NCI-H1930 (cell line): ENCODE measurements at regions not wholly inside any gene's neighbourhood (a gene's known extent, or its start where the extent isn't known, plus 50 kb on each side); places are given as distances from the start of the nearest gene placed in this dataset.
"Not testable (repeated sequence)": the region's sequence is repeated elsewhere in the genome, so short reads cannot be mapped to it uniquely, and the experiment has no call there.

ENCODE experiments used
- DNase-seq, 2 experiments: peaks; one replicate each; lab custom pipeline; 2025; lab: John Stamatoyannopoulos, UW

DNA sequence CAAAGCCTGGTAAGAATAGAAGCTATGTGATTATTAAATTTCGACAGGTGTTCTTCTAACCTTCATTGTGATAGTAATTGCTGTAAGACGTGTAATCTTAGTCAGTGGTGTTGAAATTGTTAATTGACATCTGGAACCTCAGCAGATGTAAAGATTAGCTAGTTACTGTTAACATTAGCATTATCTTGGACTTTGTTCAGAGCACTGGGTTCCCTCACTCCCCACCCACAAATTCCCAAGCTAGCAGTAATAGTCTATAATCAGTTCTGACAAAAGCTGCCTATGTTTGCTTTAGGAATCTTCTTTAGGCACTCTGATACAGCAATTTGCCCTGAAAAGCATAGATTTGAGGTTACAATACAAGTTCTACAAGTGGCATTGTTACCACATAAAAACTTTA is 233.7 kb downstream of the EN1 start:
- no peak for DNase-seq

DNA sequence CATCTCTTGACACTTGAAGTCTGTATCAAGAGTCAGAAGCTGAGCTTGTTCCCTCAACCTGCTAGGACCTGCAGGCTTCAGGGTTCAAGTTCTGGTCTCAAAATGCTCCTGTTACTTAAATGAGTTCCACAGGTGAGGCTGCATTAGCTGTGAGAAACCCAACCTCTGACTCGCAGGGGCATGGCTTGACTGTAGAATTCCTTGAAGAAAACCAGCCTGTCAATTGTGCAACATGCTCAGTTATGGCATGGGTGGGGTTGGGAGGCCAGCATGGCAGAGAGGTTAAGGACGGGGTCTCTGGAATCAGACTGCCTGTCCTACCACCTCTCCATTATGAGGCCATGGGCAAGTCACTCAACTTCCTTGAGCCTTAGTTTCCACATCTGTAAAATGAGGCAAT is 235.8 kb downstream of the EN1 start:
- DNase-seq, result no peak

- no peak for DNase-seq
Observed at GRCh38 chr2:118609138-118609537, 238.3 kb downstream of the EN1 start.

DNA sequence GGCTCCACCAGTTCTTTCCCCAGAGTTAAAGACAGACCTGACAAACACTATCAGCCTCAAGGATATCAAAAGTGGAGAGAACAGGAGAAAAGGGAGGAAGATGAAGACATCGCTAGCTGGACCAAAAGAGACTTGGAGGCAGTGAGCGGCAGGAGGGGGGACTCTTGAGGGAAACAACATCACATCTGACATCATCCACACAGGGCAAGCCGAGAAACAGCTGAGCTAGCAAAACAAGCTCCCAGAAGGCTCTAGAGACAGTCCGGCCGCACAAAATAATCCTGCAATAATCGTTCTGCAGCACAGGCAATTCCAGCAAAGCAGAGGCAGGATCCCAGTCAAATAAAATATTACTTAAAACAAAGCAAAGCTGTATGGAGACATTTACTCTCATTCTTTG is 239.8 kb downstream of the EN1 start:
- DNase-seq, result no peak

GRCh38 chr2:118604811-118605210 is 242.6 kb downstream of the EN1 start:
- no peak for DNase-seq

DNA sequence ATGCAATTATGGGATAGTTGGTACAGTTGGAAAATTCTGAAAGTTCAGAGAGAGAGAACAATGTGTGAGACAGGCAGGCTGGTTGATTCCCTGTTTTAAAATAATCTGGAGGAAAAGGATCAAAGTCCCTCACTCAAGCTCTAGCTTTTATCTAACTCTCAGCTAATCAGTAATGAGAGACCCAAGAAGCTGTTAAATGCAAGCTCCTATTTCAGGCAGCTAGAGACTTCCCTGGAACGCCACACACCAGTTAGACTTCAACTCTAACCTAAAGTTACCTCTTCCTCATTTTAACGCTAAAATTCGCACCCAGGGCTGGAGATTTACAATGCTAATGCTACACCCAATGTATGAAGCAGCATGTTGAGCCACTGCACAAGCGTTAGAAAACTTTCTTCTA is 243.1 kb downstream of the EN1 start:
- no peak for DNase-seq

GRCh38 chr2:118599141-118599540 is 248.3 kb downstream of the EN1 start:
- DNase-seq, result no peak

- DNase-seq, result no peak
Observed at GRCh38 chr2:118596620-118597019, 250.8 kb downstream of the EN1 start.

GRCh38 chr2:118593257-118593656 is 254.2 kb downstream of the EN1 start:
- no peak for DNase-seq

DNA sequence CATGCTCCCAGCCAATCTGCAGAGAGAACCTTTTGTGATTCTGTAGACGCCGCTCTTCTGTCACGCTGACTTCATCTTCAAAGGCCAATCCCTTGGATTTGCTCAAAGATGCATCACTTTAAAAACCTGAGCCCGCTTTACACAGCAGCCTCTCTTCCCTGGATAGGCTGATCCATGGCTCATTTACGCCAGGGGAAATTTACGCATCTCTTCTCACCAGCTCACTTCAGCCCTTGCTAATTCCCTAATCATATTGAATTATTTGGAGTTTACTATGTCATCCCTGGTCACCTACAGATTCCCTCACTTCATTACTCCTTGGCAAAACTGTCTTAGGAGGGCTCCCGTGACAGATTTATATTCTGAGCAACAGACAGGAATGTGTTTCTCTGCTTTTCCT is 256.2 kb downstream of the EN1 start:
- no peak for DNase-seq

DNA sequence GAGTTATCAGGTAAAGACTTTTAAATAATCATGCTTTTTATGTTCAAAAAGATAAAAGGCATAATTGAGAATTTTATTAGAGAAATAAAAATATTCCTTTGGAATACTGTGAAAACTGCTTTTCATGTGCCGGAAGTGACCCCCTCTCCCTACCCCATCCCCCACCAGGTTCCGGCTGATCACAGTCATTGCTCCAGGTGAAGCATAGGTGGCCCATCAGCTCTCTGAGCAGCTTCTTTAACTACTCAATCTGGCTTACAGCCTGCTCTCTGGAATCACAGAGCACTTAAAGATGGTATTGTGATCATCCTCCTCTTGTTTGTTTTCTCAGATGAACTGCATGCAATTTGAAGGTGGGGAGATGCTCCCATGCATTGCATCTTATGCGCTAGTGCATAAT is 257.7 kb downstream of the EN1 start:
- DNase-seq, result no peak

GRCh38 chr2:118588850-118589249 is 258.6 kb downstream of the EN1 start:
- DNase-seq, result no peak

- no peak for DNase-seq
Observed at GRCh38 chr2:118586312-118586711, 261.1 kb downstream of the EN1 start.

DNA sequence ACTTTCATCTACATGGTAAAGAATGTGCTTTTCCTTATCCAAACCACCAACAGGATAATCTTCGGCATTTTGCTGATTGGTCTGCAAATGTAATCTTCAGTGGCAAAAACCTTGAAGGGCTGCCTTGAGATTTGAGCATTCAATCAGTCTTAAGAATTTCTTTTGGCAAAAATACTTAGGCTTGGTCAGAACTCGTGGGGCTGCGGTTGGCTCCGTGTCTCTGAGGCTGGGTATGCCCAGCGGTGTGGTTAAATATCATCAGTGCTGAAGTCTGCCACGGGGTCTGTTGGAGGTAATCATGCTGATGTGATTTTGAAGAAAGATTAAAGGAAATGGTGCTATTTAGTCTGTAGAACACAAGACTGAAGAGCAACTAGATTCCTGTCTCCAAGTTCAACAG is 262.6 kb downstream of the EN1 start:
- DNase-seq, result no peak

- no peak for DNase-seq
Observed at GRCh38 chr2:118584062-118584749, 263.2 kb downstream of the EN1 start.

- no peak for DNase-seq
Observed at GRCh38 chr2:118582058-118582457, 265.4 kb downstream of the EN1 start.

DNA sequence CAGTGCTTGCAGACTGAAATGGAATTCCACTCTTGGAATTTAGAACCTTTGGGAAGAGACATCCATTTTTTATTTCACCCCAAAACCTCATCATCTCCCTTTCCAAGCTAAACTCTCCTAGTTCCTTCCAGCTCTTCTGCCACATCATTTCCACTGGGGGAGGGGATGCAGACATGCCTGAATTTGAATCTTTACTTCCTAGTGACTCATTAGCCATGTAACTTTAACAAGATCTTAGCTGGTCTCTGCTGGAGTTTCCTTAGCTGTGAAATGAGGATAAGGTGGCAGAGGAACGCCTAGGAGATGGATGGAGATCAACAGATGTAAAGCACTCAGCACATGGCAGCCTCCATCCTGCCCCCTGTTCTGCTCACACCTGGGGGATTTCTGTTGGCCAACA is 266.8 kb downstream of the EN1 start:
- no peak for DNase-seq

DNA sequence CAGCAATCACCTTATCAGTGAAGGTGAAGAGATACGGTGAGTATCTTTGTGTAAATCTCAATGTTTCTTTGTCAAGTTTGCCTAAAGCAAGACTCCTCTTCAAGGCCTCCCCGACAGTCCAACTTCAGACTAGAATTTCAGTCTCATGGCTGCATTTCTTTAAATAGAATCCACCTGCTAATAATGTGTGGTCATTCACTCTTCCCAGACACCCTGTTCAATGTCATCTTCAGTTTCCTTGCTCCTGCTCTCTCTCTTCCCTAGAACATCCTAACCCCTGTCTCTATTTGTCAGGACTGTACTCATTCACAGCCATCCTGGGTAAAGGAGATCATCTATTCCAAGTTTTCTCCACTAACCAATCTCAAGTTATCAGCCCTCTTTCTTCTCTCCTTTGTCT is 267.3 kb downstream of the EN1 start:
- DNase-seq, result no peak

GRCh38 chr2:118577202-118577601 is 270.2 kb downstream of the EN1 start:
- no peak for DNase-seq

- DNase-seq, result no peak
Observed at GRCh38 chr2:118576109-118576855, 271.2 kb downstream of the EN1 start.

- DNase-seq, result not testable (repeated sequence)
Observed at GRCh38 chr2:118572380-118572779, 275.1 kb downstream of the EN1 start.

DNA sequence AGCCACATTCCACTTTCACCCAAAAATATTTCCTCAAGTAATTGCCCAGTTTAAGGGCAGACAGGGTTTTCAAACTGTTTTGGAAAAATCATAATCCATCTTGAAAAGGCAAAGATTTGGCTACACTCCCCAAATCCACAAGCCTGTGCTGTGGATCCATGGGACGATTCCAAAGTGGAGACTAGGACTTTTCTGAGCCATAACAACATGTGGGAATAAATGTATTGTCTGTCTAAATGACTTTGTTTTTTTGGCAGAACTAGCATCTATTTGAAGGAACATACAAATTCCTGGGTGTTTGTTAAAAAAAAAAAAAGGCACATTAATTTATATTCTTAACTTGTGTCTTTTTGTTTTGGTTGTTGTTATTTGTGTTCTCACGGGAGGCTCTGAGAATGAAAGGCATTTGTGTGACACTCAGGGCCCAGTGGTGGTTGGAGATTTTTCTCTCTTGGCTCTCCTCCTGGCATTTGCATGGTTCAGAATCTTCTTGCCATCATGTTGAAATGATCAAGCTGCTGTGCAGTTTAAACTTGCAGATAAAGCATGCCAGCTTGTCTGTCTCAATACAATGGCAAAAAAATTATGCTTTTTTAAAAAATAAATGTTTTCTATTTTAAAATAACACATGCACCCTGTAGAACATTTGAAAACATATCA is 277.4 kb downstream of the EN1 start:
- no peak for DNase-seq

DNA sequence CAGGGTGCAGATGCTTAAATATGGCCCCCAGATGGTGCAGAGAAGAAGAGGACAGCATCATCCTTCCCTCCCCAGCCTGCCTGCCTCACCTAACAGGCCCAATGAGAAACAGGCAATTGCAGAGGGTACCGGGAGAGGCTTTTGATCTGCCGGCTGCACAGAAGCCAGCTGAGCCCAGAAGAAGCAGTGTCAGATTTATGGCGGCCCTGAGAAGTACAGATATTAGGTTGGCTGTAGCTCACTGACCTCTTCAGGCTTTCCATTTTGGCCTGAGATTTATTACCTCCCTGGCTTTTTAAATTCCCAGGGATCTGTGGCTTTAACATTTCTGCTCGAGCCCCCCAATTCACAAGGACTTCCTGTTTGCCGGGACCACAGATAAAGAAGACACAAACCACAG is 278.7 kb downstream of the EN1 start:
- no peak for DNase-seq
